ENCODE measurements at regions not wholly inside any gene's neighbourhood (a gene's known extent, or its start where the extent isn't known, plus 50 kb on each side); places are given as distances from the start of the nearest gene placed in this dataset.

DNA sequence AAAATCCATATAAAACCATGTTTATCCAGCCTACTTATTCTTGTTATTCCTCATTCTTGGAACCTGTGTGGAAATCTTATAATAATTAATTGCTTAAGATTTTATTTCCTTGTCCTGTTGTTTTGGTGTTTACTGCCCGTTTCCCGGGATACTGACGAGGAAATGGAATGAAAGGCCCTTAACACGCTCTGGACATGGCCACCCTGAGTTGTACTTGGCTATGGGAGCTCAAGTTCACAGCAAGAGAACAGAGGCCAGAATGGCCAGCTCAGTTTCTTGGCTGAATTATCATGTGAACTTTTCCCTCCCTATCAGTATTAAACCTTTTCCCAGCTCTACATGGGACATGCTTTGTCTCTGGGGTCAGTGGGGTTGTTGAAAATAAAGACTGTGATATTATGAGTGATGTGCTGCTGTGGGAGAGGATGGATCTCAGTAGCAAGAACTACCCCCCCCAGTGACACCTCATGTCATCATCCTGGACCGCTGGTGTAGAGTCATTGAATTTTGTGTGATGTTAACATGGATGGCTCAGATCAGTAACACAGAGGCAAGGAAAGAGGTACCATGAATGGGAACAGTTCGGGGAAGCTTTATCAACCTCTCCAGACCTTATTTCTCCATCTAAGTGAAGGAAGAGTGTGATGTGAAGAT is 87.0 kb upstream of the IGFBP3 start:
- DNase-seq (ENCODE audit: low spot score in 2 of 2), result no peak
- no peaks in the 10 kb centered on the region for H3K9me3 ChIP-seq

DNA sequence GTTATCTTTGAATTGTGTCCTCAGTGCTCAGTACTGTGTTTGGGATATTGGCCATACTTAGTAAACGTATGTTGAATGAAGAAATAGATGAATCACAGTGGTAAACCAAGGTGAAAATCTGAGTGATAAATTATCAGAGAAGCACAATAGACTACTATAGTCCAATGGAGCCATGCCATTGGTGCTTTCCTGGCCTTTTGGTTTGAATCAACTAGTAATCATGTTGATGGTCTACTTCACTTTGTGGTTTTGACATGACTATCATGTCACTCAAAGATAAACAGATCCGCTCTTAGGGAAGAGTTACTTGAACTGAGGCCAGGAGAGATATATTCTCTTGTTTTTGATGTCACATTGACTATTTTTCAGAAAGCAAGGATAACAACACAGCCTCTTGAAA is 86.1 kb upstream of the IGFBP3 start:
- no peak overlapping the region for H3K27ac ChIP-seq
- no peaks in the 10 kb centered on the region for H3K27me3 ChIP-seq
- H3K4me1 ChIP-seq, result no peaks in the 10 kb centered on the region
- H3K36me3 ChIP-seq, result no peaks in the 10 kb centered on the region
- intact Hi-C loops (cut with DNase I), result no loop called here
- no peak for DNase-seq (ENCODE audit: low spot score in 2 of 2)
- H3K9me3 ChIP-seq, result no peaks in the 10 kb centered on the region
- TF ChIP-seq, protein P1, sequence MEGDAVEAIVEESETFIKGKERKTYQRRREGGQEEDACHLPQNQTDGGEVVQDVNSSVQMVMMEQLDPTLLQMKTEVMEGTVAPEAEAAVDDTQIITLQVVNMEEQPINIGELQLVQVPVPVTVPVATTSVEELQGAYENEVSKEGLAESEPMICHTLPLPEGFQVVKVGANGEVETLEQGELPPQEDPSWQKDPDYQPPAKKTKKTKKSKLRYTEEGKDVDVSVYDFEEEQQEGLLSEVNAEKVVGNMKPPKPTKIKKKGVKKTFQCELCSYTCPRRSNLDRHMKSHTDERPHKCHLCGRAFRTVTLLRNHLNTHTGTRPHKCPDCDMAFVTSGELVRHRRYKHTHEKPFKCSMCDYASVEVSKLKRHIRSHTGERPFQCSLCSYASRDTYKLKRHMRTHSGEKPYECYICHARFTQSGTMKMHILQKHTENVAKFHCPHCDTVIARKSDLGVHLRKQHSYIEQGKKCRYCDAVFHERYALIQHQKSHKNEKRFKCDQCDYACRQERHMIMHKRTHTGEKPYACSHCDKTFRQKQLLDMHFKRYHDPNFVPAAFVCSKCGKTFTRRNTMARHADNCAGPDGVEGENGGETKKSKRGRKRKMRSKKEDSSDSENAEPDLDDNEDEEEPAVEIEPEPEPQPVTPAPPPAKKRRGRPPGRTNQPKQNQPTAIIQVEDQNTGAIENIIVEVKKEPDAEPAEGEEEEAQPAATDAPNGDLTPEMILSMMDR (IDR thresholded peaks at IDR 0.05), result no peak
- no peak overlapping the region for H3K4me3 ChIP-seq

More for the DNA sequence above, 87.0 kb upstream of the IGFBP3 start:
- no peaks in the 10 kb centered on the region for H3K36me3 ChIP-seq
- H3K4me1 ChIP-seq, result no peaks in the 10 kb centered on the region
- no peak overlapping the region for H3K27ac ChIP-seq
- TF ChIP-seq, protein P1 (IDR thresholded peaks at IDR 0.05), result no peak
- no peak overlapping the region for H3K4me3 ChIP-seq
- no peaks in the 10 kb centered on the region for H3K27me3 ChIP-seq
- intact Hi-C loops (cut with DNase I), result no loop called here

DNA sequence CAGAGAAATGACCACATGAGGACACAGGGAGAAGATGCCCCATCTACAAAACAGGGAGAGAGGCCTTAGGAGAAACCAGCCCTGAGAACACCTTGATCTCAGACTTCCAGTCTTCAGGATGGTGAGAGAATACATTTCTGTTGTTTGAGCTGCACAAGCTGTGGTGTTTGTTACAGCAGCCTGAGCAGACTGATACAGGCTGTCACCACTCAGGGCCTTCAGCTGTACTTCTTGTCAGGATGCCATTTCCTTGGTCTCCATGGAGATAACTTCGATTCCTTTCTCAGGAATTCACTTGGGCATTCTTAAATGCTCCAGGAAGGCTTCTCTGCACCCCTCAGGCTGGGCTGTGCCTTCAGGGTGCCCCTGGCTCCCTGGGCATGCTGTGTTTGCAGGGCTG is 85.7 kb upstream of the IGFBP3 start:
- Histone ChIP-seq H3K36me3 (no peaks in the 10 kb centered on the region), H3K4me1 (no peaks in the 10 kb centered on the region), H3K9me3 (no peaks in the 10 kb centered on the region), H3K4me3 (no peak overlapping the region), H3K27me3 (no peaks in the 10 kb centered on the region), H3K27ac (no peak overlapping the region)
- no peak for DNase-seq (ENCODE audit: low spot score in 2 of 2)
- TF ChIP-seq, protein P1 (IDR thresholded peaks at IDR 0.05), result no peak
- intact Hi-C loops (cut with DNase I), result no loop called here

DNA sequence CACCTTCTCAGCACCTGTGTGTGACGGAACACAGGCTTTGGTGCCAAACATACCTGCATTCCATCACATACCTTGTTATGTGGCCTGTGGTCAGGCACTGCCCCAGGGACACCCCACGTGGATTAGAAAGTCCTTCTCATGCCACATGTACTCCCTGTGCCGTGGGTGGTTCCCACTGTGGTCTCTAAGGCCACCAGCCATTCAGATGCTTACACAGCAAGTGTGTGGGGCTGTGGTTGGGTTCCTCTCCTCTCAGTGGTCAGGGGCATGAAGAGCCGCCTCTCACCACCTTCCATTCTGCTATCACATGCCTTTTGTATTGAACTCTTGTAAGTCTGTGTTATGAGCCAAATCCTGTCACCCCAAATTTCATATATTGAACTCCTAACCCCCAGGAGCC is 85.1 kb upstream of the IGFBP3 start:
- DNase-seq (ENCODE audit: low spot score in 2 of 2), result no peak
- Histone ChIP-seq H3K4me1 (no peaks in the 10 kb centered on the region), H3K4me3 (no peak overlapping the region), H3K36me3 (no peaks in the 10 kb centered on the region), H3K27ac (no peak overlapping the region), H3K9me3 (no peaks in the 10 kb centered on the region), H3K27me3 (no peaks in the 10 kb centered on the region)
- TF ChIP-seq, protein P1 (IDR thresholded peaks at IDR 0.05), result no peak
- intact Hi-C loops (cut with DNase I), result no loop called here

DNA sequence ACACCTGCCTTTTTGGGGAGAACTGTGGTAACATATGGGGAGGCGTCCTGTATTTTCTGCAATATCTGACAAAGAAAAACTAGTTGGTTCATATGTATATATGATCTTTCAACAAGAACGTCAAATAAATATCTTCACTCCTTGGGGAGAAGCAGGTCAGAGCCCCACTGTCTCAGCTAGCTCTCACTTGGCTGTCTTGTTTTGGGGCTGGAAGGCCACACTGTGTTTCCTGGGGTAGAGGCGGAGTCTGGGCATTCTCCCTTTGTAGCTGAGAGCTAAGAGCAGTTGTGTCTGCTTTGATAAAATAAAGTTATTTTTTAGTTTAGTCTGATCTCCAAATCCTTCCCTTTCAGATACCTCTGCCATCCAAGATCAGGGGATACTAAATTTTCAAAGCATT is 83.9 kb upstream of the IGFBP3 start:
- Histone ChIP-seq H3K4me3 (no peak overlapping the region), H3K9me3 (no peaks in the 10 kb centered on the region), H3K27ac (no peak overlapping the region), H3K36me3 (no peaks in the 10 kb centered on the region), H3K27me3 (no peaks in the 10 kb centered on the region), H3K4me1 (no peaks in the 10 kb centered on the region)
- no peak for DNase-seq (ENCODE audit: low spot score in 2 of 2)
- intact Hi-C loops (cut with DNase I), result no loop called here
- TF ChIP-seq, protein P1 (IDR thresholded peaks at IDR 0.05), result no peak

All from ascending aorta (tissue), 2 donors.